AG09319 (cell line): ENCODE measurements at regions not wholly inside any gene's neighbourhood (a gene's known extent, or its start where the extent isn't known, plus 50 kb on each side); places are given as distances from the start of the nearest gene placed in this dataset.

Experiments
- DNase-seq: peaks from one replicate; pipeline ENCODE4 v3.0.0-alpha.2; 2010; ENCODE audit warnings: low read depth; ENCODE audit errors: extremely low read depth
- TF ChIP-seq, protein P1 (sequence below): IDR thresholded peaks from 2 replicates; pipeline ENCODE4 v1.5.1; 2011; ENCODE audit warnings: low read depth, mild to moderate bottlenecking, inconsistent platforms, low read length, moderate library complexity

DNA sequence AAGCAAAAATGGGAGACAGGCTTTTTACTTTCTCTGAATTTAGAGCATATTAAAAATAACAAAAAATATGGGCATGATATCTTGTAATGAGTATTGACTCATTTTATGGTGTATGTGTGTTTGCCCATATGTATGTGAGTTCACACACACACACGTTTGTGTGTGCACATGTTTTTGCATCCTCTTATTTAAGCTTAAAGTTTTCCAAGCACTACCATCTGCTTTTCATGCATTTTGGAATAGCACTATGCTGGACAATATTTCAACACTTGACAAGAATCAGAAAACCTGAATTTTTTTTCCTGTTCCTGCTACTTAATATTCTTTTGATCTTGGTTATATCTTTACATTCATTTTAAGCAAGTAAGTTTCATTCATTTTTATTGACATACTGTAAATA is 872.7 kb downstream of the OTOL1 start:
- TF ChIP-seq, protein P1, sequence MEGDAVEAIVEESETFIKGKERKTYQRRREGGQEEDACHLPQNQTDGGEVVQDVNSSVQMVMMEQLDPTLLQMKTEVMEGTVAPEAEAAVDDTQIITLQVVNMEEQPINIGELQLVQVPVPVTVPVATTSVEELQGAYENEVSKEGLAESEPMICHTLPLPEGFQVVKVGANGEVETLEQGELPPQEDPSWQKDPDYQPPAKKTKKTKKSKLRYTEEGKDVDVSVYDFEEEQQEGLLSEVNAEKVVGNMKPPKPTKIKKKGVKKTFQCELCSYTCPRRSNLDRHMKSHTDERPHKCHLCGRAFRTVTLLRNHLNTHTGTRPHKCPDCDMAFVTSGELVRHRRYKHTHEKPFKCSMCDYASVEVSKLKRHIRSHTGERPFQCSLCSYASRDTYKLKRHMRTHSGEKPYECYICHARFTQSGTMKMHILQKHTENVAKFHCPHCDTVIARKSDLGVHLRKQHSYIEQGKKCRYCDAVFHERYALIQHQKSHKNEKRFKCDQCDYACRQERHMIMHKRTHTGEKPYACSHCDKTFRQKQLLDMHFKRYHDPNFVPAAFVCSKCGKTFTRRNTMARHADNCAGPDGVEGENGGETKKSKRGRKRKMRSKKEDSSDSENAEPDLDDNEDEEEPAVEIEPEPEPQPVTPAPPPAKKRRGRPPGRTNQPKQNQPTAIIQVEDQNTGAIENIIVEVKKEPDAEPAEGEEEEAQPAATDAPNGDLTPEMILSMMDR: no peak
- no peak for DNase-seq

DNA sequence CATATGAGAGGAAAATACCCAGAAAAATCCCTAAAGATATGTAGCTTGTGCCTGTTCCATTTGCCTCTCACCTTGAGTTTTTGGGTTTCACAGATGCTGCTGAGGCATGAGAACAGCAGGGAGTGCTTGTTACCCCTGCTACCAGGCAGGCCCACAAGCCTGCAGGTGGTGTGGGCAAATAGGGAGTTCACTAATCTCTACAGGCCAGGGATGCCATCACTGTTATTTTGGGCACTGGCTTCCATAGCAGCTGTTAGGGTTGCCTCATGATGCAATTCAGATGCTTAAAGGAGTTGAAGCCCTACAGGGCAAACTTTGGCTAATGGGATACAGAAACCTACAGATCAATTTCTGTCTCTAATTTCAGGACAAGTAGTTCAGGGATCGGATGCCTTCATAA is 873.5 kb downstream of the OTOL1 start:
- no peak for DNase-seq
- TF ChIP-seq, protein P1: no peak

DNA sequence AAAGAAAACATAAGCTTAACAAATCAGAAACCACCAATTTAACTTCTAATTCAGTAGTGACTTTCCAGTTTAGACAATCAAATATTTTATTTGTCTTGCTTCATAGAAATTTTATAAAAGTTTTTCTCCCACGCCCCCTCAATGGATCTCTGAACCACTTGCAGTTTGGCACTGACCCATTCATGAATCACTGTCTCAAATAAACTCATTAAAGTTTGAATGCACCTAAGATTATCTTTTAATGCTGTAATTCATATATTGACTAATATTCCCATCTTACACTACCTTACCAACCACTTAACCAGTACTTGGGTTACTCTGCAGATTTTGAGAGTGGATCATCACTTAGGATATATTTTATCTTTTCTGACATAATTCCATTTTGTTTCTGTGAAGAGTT is 880.2 kb downstream of the OTOL1 start:
- DNase-seq: no peak
- TF ChIP-seq, protein P1: no peak

DNA sequence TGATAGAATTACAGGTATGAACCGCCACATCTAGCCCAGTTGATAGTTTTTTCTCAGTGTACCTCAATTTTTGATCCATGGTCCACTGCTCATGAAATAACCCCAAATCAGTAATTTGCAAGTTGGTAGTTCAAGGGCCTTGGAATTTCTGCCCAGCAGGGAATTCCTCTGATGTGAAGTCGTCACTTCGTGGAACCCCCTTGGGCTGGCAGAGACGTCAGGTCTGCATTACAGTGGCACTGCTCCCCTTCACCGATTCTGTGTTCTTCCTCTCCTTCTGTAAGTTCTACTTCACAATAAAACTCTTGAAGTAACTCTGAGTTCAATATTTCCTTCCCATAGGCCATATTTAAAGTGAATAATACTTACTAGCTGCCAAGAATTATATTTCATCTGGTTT is 881.0 kb downstream of the OTOL1 start:
- DNase-seq: no peak
- TF ChIP-seq, protein P1: no peak

DNA sequence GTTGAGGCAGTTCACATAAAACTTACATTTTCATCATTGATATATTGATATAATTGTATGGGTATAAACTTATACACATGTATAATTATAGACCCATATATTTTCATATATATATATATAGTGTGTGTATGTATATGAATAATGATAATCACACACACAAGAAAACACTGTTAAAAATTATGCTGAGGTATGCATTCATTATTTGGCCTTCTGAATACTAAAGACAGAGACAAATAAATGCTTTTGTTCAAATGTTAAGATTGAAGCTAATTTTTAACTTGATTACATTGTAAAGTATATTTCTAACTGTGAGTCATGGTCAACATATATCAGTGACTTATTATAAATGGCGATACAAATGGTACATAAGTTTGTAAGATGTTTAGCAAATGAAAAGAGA is 888.8 kb downstream of the OTOL1 start:
- DNase-seq: no peak
- TF ChIP-seq, protein P1: no peak

DNA sequence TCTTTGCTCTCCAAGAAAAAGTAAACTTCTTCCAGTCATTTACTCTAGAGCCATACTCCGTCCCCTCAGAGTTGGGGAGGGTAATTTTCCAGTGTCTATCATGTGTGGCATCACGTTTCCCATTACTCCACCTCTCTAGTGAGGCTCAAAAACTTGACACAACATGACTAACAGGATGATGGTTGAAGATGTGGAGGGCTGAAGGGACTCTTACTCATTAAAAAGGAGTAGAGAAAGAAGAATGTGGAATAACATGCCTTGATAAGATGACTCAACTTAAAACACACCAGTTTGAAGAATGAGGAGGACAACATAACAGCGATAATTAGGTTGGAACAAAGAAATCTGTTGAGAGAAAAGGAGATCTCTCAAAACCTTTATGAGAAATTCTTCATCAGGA is 894.3 kb downstream of the OTOL1 start:
- no peak for DNase-seq
- TF ChIP-seq, protein P1: no peak

DNA sequence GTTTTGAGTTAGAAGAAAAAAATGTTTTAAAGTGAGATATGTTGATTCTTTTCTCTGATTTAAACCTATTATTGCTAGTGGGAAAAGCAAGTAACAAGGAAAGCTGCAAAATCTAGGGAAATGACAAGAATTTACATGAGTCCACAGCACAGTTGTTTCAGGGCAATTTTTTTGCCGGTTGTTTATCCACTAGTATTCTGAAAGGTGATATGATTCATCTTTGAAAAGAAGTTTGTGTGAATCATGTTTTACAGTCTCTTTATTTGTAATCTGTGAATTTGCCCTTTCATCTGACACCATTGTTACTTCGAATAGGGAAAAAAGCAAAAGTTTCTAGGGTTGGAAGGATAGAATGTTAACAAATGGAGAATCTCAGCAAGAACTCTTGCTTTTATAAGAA is 894.7 kb downstream of the OTOL1 start:
- no peak for DNase-seq
- TF ChIP-seq, protein P1: no peak

DNA sequence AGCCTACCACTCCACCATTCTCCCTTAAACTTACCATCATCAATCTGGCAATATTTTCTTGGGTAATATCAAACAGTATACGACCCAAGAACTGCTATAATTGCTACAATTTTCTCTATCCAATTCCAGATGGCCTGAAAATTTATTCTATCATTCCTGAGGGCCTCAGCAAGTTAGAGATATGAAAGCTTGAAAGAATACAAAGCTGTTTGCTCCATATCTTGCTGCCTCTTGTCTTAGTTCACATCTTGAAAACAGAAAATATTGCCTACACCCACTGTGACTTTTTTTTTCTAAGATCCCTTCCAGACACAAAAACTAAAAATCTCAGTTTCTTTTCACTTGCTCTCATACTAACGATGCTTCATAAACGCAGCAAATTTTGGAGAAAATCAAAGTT is 898.9 kb downstream of the OTOL1 start:
- TF ChIP-seq, protein P1: no peak
- no peak for DNase-seq
